ENCODE measurements at regions not wholly inside any gene's neighbourhood (a gene's known extent, or its start where the extent isn't known, plus 50 kb on each side); places are given as distances from the start of the nearest gene placed in this dataset.

DNA sequence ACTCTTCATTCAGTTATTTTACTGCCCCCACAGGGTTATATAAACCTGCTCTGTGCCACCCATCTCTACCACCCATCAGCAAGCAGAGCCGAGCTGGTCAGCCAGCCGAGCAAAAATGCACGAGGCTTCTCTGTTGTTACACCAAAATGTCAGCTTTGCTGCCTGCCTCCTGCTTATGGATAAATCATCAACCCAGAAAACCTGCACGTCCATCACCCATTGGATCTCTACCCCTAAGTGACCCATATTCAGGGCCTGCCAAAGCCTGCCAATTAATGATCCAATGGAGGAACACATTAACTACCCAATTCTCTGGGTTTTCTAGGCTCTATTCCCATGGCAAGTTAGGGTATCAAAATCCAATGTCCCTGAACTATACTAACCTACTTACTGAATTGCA lies 365.5 kb upstream of the ACVR2A start:
- no peaks in the 10 kb centered on the region for H3K4me1 ChIP-seq (ENCODE audit: insufficient read depth, low read length)
- H3K27me3 ChIP-seq (ENCODE audit: control insufficient read depth in 1 of 2, insufficient read depth in 2 of 2, low read length in 2 of 2): no peaks in the 10 kb centered on the region
- no peaks in the 10 kb centered on the region for H3K36me3 Mint-ChIP-seq (ENCODE audit: low read depth)
- H3K9me3 Mint-ChIP-seq: no peaks in the 10 kb centered on the region
- no peak overlapping the region for H3K4me3 ChIP-seq (ENCODE audit: low read length)
- ATAC-seq (ENCODE audit: poor library complexity) (no peak), DNase-seq (no peak)
- no peak overlapping the region for H3K27ac Mint-ChIP-seq
- no peaks in the 10 kb centered on the region for H3K4me1 Mint-ChIP-seq (ENCODE audit: low read depth)
- ChIA-PET POLR2A (no interaction called here), CTCF (no interaction called here)
- no peak overlapping the region for H3K4me3 Mint-ChIP-seq
- no peaks in the 10 kb centered on the region for H3K36me3 ChIP-seq (ENCODE audit: insufficient read depth, low read length)
- no peaks in the 10 kb centered on the region for H3K9me3 ChIP-seq (ENCODE audit: control insufficient read depth in 1 of 2, insufficient read depth in 1 of 2, low read length in 2 of 2)
- no peaks in the 10 kb centered on the region for H3K27me3 Mint-ChIP-seq
- no peak for TF ChIP-seq CTCF (IDR thresholded peaks at IDR 0.05)
- intact Hi-C loops (cut with DNase I, micrococcal nuclease): no loop called here
- H3K27ac ChIP-seq (ENCODE audit: low read depth in 1 of 2, low read length in 2 of 2): no peak overlapping the region

DNA sequence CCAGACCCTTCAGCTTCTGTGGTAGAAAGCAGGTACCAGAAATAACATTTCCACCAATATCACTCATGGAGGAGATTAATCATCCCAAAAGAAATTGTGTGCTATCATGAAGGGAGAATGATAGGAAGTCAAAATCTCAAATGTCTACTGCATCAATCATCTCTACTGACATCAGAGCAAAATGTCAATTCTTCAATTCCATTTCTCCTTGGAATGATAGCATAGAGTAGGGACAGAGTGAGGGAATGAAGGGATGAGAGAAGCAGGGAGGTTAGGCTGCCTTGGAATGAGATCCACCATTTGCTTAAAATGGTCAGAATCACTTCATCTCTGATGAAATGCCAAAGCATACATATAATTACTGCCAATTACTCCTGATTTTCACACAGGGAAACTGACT lies 371.8 kb upstream of the ACVR2A start:
- no peaks in the 10 kb centered on the region for H3K36me3 Mint-ChIP-seq (ENCODE audit: low read depth)
- Histone ChIP-seq H3K27ac (ENCODE audit: low read depth in 1 of 2, low read length in 2 of 2) (no peak overlapping the region), H3K4me3 (ENCODE audit: low read length) (no peak overlapping the region), H3K9me3 (ENCODE audit: control insufficient read depth in 1 of 2, insufficient read depth in 1 of 2, low read length in 2 of 2) (no peaks in the 10 kb centered on the region), H3K27me3 (ENCODE audit: control insufficient read depth in 1 of 2, insufficient read depth in 2 of 2, low read length in 2 of 2) (no peaks in the 10 kb centered on the region), H3K4me1 (ENCODE audit: insufficient read depth, low read length) (no peaks in the 10 kb centered on the region), H3K36me3 (ENCODE audit: insufficient read depth, low read length) (no peaks in the 10 kb centered on the region)
- H3K4me1 Mint-ChIP-seq (ENCODE audit: low read depth): no peaks in the 10 kb centered on the region
- TF ChIP-seq CTCF (IDR thresholded peaks at IDR 0.05): no peak
- no peaks in the 10 kb centered on the region for H3K27me3 Mint-ChIP-seq
- H3K27ac Mint-ChIP-seq: no peak overlapping the region
- POLR2A ChIA-PET: no interaction called here
- CTCF ChIA-PET: no interaction called here
- intact Hi-C loops (cut with DNase I, micrococcal nuclease): no loop called here
- DNase-seq (no peak), ATAC-seq (ENCODE audit: poor library complexity) (no peak)
- no peak overlapping the region for H3K4me3 Mint-ChIP-seq
- H3K9me3 Mint-ChIP-seq: no peaks in the 10 kb centered on the region

DNA sequence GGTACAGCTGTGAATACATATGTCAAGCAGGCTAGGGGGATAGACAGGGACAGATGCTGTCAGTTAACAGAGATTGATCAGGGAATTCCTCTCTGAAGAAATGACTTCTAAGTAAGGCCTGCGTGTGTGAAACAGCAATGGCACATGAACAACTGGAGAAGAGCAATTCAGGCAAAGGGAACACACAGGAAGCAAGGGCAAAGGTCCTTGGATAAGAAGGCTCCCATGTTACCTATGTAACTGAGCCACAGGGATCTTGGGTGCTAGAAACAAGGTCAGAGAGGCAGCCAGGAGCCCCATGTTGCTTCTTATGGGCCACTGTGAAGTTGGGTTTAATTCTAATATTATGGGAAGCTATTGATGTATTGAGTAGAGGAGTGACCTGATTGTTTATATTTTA lies 373.7 kb upstream of the ACVR2A start:
- no peaks in the 10 kb centered on the region for H3K9me3 Mint-ChIP-seq
- H3K27ac Mint-ChIP-seq: no peak overlapping the region
- Histone ChIP-seq H3K27me3 (ENCODE audit: control insufficient read depth in 1 of 2, insufficient read depth in 2 of 2, low read length in 2 of 2) (no peaks in the 10 kb centered on the region), H3K27ac (ENCODE audit: low read depth in 1 of 2, low read length in 2 of 2) (no peak overlapping the region), H3K36me3 (ENCODE audit: insufficient read depth, low read length) (no peaks in the 10 kb centered on the region), H3K4me3 (ENCODE audit: low read length) (no peak overlapping the region), H3K9me3 (ENCODE audit: control insufficient read depth in 1 of 2, insufficient read depth in 1 of 2, low read length in 2 of 2) (no peaks in the 10 kb centered on the region), H3K4me1 (ENCODE audit: insufficient read depth, low read length) (no peaks in the 10 kb centered on the region)
- H3K36me3 Mint-ChIP-seq (ENCODE audit: low read depth): no peaks in the 10 kb centered on the region
- TF ChIP-seq CTCF (IDR thresholded peaks at IDR 0.05): no peak
- H3K4me3 Mint-ChIP-seq: no peak overlapping the region
- ATAC-seq (ENCODE audit: poor library complexity): no peak
- ChIA-PET POLR2A (interaction anchor here (1.2 kb wide), 1 partner anchor 12 kb away, joined by 5 read pairs; no protein-coding TSS in a partner anchor), CTCF (no interaction called here)
- intact Hi-C loops (cut with DNase I, micrococcal nuclease): no loop called here
- H3K27me3 Mint-ChIP-seq: no peaks in the 10 kb centered on the region
- DNase-seq: no peak
- H3K4me1 Mint-ChIP-seq (ENCODE audit: low read depth): no peaks in the 10 kb centered on the region
